IMR-90 (cell line): ENCODE measurements at regions not wholly inside any gene's neighbourhood (a gene's known extent, or its start where the extent isn't known, plus 50 kb on each side); places are given as distances from the start of the nearest gene placed in this dataset.

Experiments
- ATAC-seq: fragments of 200-7000 bp; cut with Tn5 transposase; 2 replicates; pipeline ENCODE4 v1.9.1; 2020; ENCODE audit warnings: low read depth, mild to moderate bottlenecking, moderate library complexity
- BruUV-seq: library from RNA; stranded (reverse); fragments of 400-500 nt; replicated peaks from 2 replicates; lab custom pipeline; 2021; lab: Mats Ljungman, UMichigan
- CTCF ChIA-PET: fragments of 300-600 bp; formaldehyde crosslinking; extraction: SDS; loops from one replicate; lab custom pipeline; 2021; ENCODE audit warnings: antibody characterized with exemption; lab: Yijun Ruan, JAX
- POLR2A ChIA-PET: fragments of 300-600 bp; sonication (Branson Sonifier 250); formaldehyde crosslinking; loops from one replicate; lab custom pipeline; 2022; ENCODE audit warnings: antibody characterized with exemption; ENCODE audit not compliant: unreplicated experiment; lab: Charles Lee
- DNase-seq: peaks from one replicate; pipeline ENCODE4 v3.0.0; 2013
- H2AFZ ChIP-seq: replicated peaks from 2 replicates; pipeline ENCODE3; 2013; ENCODE audit warnings: low read length, mild to moderate bottlenecking; ENCODE audit not compliant: poor library complexity
- H2AK5ac ChIP-seq: 2 replicates; pipeline ENCODE4 v1.6.1; 2013; ENCODE audit warnings: low read depth, low read length, inconsistent platforms
- H2AK9ac ChIP-seq: replicated peaks from 2 replicates; pipeline ENCODE3; 2013; ENCODE audit warnings: mild to moderate bottlenecking, low read depth, low read length, moderate library complexity; ENCODE audit not compliant: poor library complexity
- H2BK120ac ChIP-seq: 2 replicates; pipeline ENCODE4 v1.6.1; 2013; ENCODE audit warnings: low read depth, low read length, inconsistent platforms
- H2BK15ac ChIP-seq: 3 replicates; pipeline ENCODE4 v1.6.1; 2013; ENCODE audit warnings: low read depth, low read length, inconsistent platforms
- H2BK20ac ChIP-seq: 2 replicates; pipeline ENCODE4 v1.6.1; 2013; ENCODE audit warnings: low read depth, mild to moderate bottlenecking, inconsistent platforms, low read length, moderate library complexity
- H2BK5ac ChIP-seq: 2 replicates; pipeline ENCODE4 v1.6.1; 2013; ENCODE audit warnings: mild to moderate bottlenecking, low read depth, low read length, inconsistent platforms; ENCODE audit not compliant: poor library complexity, severe bottlenecking
- H3K14ac ChIP-seq: replicated peaks from 2 replicates; pipeline ENCODE4 v1.6.1; 2013; ENCODE audit warnings: low read depth, low read length, inconsistent platforms
- H3K18ac ChIP-seq: 2 replicates; pipeline ENCODE4 v1.6.1; 2013; ENCODE audit warnings: low read depth, low read length, control low read depth
- H3K23ac ChIP-seq: 2 replicates; pipeline ENCODE4 v1.6.1; 2013; ENCODE audit warnings: low read depth, low read length, inconsistent platforms
- H3K27ac ChIP-seq: 2 replicates; pipeline ENCODE4 v1.5.1; 2013; ENCODE audit warnings: mild to moderate bottlenecking, control low read depth, low read length; ENCODE audit not compliant: insufficient read depth
- H3K27me3 ChIP-seq: 2 replicates; pipeline ENCODE4 v1.6.1; 2013; ENCODE audit warnings: low read length; ENCODE audit not compliant: control insufficient read depth, insufficient read depth
- H3K36me3 ChIP-seq: 2 replicates; pipeline ENCODE4 v1.6.1; 2013; ENCODE audit warnings: low read length, mixed read lengths; ENCODE audit not compliant: control insufficient read depth, insufficient read depth
- H3K4ac ChIP-seq: 2 replicates; pipeline ENCODE4 v1.6.1; 2013; ENCODE audit warnings: low read depth, low read length, inconsistent platforms
- H3K4me1 ChIP-seq: 2 replicates; pipeline ENCODE4 v1.6.1; 2013; ENCODE audit warnings: low read length, mixed read lengths; ENCODE audit not compliant: control insufficient read depth, insufficient read depth
- H3K4me2 ChIP-seq: 2 replicates; pipeline ENCODE4 v1.6.1; 2013; ENCODE audit warnings: low read depth, mild to moderate bottlenecking, control low read depth, low read length, moderate library complexity
- H3K4me3 ChIP-seq: 2 replicates; pipeline ENCODE4 v1.5.1; 2013; ENCODE audit warnings: low read depth, mild to moderate bottlenecking, control low read depth, low read length, moderate library complexity; ENCODE audit not compliant: insufficient read depth
- H3K56ac ChIP-seq: 2 replicates; pipeline ENCODE4 v1.6.1; 2013; ENCODE audit warnings: low read length, inconsistent platforms; ENCODE audit not compliant: insufficient read depth; ENCODE audit errors: extremely low read depth
- H3K79me1 ChIP-seq, 2 experiments: 2 replicates each; pipeline ENCODE4 v1.6.1; 2013; ENCODE audit warnings: low read length in 2 of 2, inconsistent platforms in 1 of 2, low read depth in 1 of 2
- H3K9ac ChIP-seq: 2 replicates; pipeline ENCODE4 v1.6.1; 2013; ENCODE audit warnings: low read depth, low read length, control low read depth
- H3K9me1 ChIP-seq: 2 replicates; pipeline ENCODE4 v1.6.1; 2013; ENCODE audit warnings: low read length, inconsistent platforms; ENCODE audit not compliant: insufficient read depth
- H3K9me3 ChIP-seq: 2 replicates; pipeline ENCODE4 v1.6.1; 2013; ENCODE audit warnings: low read length; ENCODE audit not compliant: control insufficient read depth, insufficient read depth
- H4K20me1 ChIP-seq: 2 replicates; pipeline ENCODE4 v1.6.1; 2013; ENCODE audit warnings: low read length, inconsistent platforms; ENCODE audit not compliant: insufficient read depth
- H4K5ac ChIP-seq: 2 replicates; pipeline ENCODE4 v1.6.1; 2013; ENCODE audit warnings: mild to moderate bottlenecking, low read depth, low read length, control low read depth
- H4K8ac ChIP-seq, 2 experiments: 2 replicates each; pipeline ENCODE4 v1.6.1; 2013; ENCODE audit warnings: low read depth in 2 of 2, low read length in 2 of 2, control low read depth in 1 of 2, inconsistent platforms in 1 of 2
- H4K91ac ChIP-seq: 2 replicates; pipeline ENCODE4 v1.6.1; 2013; ENCODE audit warnings: low read depth, low read length, inconsistent platforms; ENCODE audit not compliant: insufficient read depth
- BHLHE40 ChIP-seq: fragments of 150-350 bp; IDR thresholded peaks from 2 replicates; pipeline ENCODE4 v1.6.1; 2016; ENCODE audit warnings: mild to moderate bottlenecking, low read depth, low read length
- CEBPB ChIP-seq: IDR thresholded peaks from 2 replicates; pipeline ENCODE4 v1.6.1; 2012; ENCODE audit warnings: low read depth, low read length, improper control_type of control experiment
- CHD1 ChIP-seq: IDR thresholded peaks from 2 replicates; pipeline ENCODE4 v1.6.1; 2012; ENCODE audit warnings: low read depth, low read length, improper control_type of control experiment
- FOS ChIP-seq: fragments of 150-350 bp; IDR thresholded peaks from 2 replicates; pipeline ENCODE4 v1.6.1; 2016; ENCODE audit warnings: low read depth, low read length
- MAFK ChIP-seq: IDR thresholded peaks from 2 replicates; pipeline ENCODE4 v1.6.1; 2012; ENCODE audit warnings: low read depth, low read length, improper control_type of control experiment
- MAZ ChIP-seq: IDR thresholded peaks from 2 replicates; pipeline ENCODE4 v1.6.1; 2012; ENCODE audit warnings: low read depth, mild to moderate bottlenecking, low read length, improper control_type of control experiment, moderate library complexity, borderline replicate concordance
- MXI1 ChIP-seq: IDR thresholded peaks from 2 replicates; pipeline ENCODE4 v1.6.1; 2012; ENCODE audit warnings: low read depth, mild to moderate bottlenecking, low read length, moderate library complexity, borderline replicate concordance
- NFE2L2 ChIP-seq: fragments of 150-350 bp; IDR thresholded peaks from 2 replicates; pipeline ENCODE4 v1.6.1; 2016; ENCODE audit warnings: low read depth, mild to moderate bottlenecking, low read length
- POLR2A ChIP-seq: IDR thresholded peaks from 2 replicates; pipeline ENCODE4 v1.6.1; 2012; ENCODE audit warnings: mild to moderate bottlenecking, low read depth, low read length
- RAD21 ChIP-seq: IDR thresholded peaks from 2 replicates; pipeline ENCODE4 v1.6.1; 2012; ENCODE audit warnings: low read length, improper control_type of control experiment
- RCOR1 ChIP-seq: IDR thresholded peaks from 2 replicates; pipeline ENCODE4 v1.6.1; 2012; ENCODE audit warnings: mild to moderate bottlenecking, low read length, improper control_type of control experiment; ENCODE audit not compliant: insufficient replicate concordance
- RFX5 ChIP-seq: IDR thresholded peaks from 2 replicates; pipeline ENCODE4 v1.8.0; 2012; ENCODE audit warnings: low read depth, mild to moderate bottlenecking, low read length, moderate library complexity
- SMC3 ChIP-seq: fragments of 150-350 bp; IDR thresholded peaks from 2 replicates; pipeline ENCODE4 v1.6.1; 2016; ENCODE audit warnings: low read depth, mild to moderate bottlenecking, antibody characterized with exemption, low read length, moderate library complexity
- dilution Hi-C: fragments of 300-500 bp; cut with HindIII; formaldehyde crosslinking; loops from one replicate; pipeline ENCODE4 v1.14.3; 2018; ENCODE audit warnings: low sequenced_read_pairs; ENCODE audit not compliant: unreplicated experiment
- in situ Hi-C: fragments of 300-500 bp; cut with MboI; formaldehyde crosslinking; loops from 3 replicates; pipeline ENCODE4 v1.14.3; 2019; ENCODE audit warnings: low sequenced_read_pairs, inconsistent platforms, mixed read lengths
- intact Hi-C: fragments of 100-400 bp; cut with micrococcal nuclease; formaldehyde crosslinking; loops from 2 replicates; pipeline ENCODE4 v1.10.0; 2022
- TF ChIP-seq, protein P1 (sequence below): conservative IDR thresholded peaks from 2 replicates; pipeline ENCODE4 v1.5.1; 2012; ENCODE audit warnings: mild to moderate bottlenecking, low read depth, low read length, improper control_type of control experiment
- TF ChIP-seq, protein P2 (sequence below): fragments of 150-350 bp; IDR thresholded peaks from 2 replicates; pipeline ENCODE4 v1.6.1; 2017; ENCODE audit warnings: mild to moderate bottlenecking, antibody characterized with exemption, low read length, low read depth
- TF ChIP-seq, protein P3 (sequence below): fragments of 150-350 bp; IDR thresholded peaks from 2 replicates; pipeline ENCODE4 v1.6.1; 2016; ENCODE audit warnings: low read depth, mild to moderate bottlenecking, low read length, moderate library complexity, borderline replicate concordance

DNA sequence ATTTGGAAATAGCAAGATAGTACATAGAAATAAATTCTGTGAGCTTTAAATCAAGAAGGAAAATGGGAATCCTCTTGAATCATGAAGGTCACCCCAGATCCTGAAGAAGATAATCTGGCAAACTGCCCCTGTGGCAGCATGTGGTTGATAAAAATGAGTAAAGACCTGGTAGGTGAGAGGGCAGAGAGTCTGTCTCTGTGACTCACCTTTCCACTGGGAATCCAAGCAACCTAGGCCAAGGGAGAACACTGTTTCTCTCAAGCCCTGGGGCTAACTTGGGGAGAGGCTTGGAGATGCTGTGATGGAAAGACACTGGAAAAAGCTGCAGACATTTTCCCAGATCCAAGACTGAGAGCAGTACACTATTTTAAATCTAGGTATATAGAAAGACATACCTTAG lies 185.8 kb upstream of the CNTNAP5 start:
- BruUV-seq = no TSS peak
- Histone ChIP-seq H3K27ac (no peak overlapping the region), H3K9me1 (no peaks in the 10 kb centered on the region), H3K9me3 (peaks cover 13% of the 10 kb centered on the region), H2BK120ac (no peak overlapping the region), H3K27me3 (no peaks in the 10 kb centered on the region), H4K8ac (no peak overlapping the region), H4K91ac (no peak overlapping the region), H3K9ac (no peak overlapping the region), H3K79me1 (no peaks in the 10 kb centered on the region), H4K20me1 (no peaks in the 10 kb centered on the region), H4K5ac (no peak overlapping the region), H3K4me1 (no peaks in the 10 kb centered on the region), H3K18ac (no peak overlapping the region), H2AK5ac (no peak overlapping the region), H2BK5ac (no peak overlapping the region), H2AK9ac (no peak overlapping the region), H3K14ac (no peak overlapping the region), H3K4ac (no peak overlapping the region), H3K4me3 (no peak overlapping the region), H3K56ac (no peak overlapping the region), H2BK15ac (no peak overlapping the region), H3K36me3 (no peaks in the 10 kb centered on the region), H2BK20ac (no peak overlapping the region), H3K4me2 (no peak overlapping the region), H3K23ac (no peak overlapping the region), H2AFZ (no peak overlapping the region)
- ChIA-PET POLR2A (no interaction called here), CTCF (no interaction called here)
- in situ Hi-C loops = no loop called here
- dilution Hi-C loops = no loop called here
- intact Hi-C loops = no loop called here
- ATAC-seq (no peak), DNase-seq (no peak)
- TF ChIP-seq BHLHE40 (no peak), MAFK (no peak), SMC3 (no peak), RFX5 (no peak), CEBPB (no peak), MAZ (no peak), MXI1 (no peak), POLR2A (no peak), FOS (no peak), NFE2L2 (no peak), CHD1 (no peak), RAD21 (no peak), RCOR1 (no peak)
- TF ChIP-seq, protein P1, sequence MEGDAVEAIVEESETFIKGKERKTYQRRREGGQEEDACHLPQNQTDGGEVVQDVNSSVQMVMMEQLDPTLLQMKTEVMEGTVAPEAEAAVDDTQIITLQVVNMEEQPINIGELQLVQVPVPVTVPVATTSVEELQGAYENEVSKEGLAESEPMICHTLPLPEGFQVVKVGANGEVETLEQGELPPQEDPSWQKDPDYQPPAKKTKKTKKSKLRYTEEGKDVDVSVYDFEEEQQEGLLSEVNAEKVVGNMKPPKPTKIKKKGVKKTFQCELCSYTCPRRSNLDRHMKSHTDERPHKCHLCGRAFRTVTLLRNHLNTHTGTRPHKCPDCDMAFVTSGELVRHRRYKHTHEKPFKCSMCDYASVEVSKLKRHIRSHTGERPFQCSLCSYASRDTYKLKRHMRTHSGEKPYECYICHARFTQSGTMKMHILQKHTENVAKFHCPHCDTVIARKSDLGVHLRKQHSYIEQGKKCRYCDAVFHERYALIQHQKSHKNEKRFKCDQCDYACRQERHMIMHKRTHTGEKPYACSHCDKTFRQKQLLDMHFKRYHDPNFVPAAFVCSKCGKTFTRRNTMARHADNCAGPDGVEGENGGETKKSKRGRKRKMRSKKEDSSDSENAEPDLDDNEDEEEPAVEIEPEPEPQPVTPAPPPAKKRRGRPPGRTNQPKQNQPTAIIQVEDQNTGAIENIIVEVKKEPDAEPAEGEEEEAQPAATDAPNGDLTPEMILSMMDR = no peak
- TF ChIP-seq, protein P2, sequence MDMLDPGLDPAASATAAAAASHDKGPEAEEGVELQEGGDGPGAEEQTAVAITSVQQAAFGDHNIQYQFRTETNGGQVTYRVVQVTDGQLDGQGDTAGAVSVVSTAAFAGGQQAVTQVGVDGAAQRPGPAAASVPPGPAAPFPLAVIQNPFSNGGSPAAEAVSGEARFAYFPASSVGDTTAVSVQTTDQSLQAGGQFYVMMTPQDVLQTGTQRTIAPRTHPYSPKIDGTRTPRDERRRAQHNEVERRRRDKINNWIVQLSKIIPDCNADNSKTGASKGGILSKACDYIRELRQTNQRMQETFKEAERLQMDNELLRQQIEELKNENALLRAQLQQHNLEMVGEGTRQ = no peak
- TF ChIP-seq, protein P3, sequence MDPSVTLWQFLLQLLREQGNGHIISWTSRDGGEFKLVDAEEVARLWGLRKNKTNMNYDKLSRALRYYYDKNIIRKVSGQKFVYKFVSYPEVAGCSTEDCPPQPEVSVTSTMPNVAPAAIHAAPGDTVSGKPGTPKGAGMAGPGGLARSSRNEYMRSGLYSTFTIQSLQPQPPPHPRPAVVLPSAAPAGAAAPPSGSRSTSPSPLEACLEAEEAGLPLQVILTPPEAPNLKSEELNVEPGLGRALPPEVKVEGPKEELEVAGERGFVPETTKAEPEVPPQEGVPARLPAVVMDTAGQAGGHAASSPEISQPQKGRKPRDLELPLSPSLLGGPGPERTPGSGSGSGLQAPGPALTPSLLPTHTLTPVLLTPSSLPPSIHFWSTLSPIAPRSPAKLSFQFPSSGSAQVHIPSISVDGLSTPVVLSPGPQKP = no peak
